PC-3 (cell line): ENCODE measurements at regions not wholly inside any gene's neighbourhood (a gene's known extent, or its start where the extent isn't known, plus 50 kb on each side); places are given as distances from the start of the nearest gene placed in this dataset.

ENCODE experiments used
- ATAC-seq: fragments of 200-7000 bp; cut with Tn5 transposase; 2 replicates; pipeline ENCODE4 v1.9.1; 2020; ENCODE audit warnings: mild to moderate bottlenecking, moderate library complexity
- BruUV-seq: library from RNA; stranded (reverse); fragments of 400-500 nt; replicated peaks from 2 replicates; lab custom pipeline; 2021; lab: Mats Ljungman, UMichigan
- CTCF ChIA-PET: fragments of 300-600 bp; sonication (Branson Sonifier 250); formaldehyde crosslinking; loops from one replicate; lab custom pipeline; 2022; ENCODE audit warnings: antibody characterized with exemption; lab: Charles Lee
- POLR2A ChIA-PET: fragments of 300-600 bp; sonication (Branson Sonifier 250); formaldehyde crosslinking; loops from one replicate; lab custom pipeline; 2022; ENCODE audit warnings: antibody characterized with exemption; ENCODE audit not compliant: unreplicated experiment; lab: Charles Lee
- DNase-seq: peaks from one replicate; pipeline ENCODE4 v3.0.0-alpha.2; 2015
- H2AFZ ChIP-seq: fragments of 300-600 bp; sonication (generic); 2 replicates; pipeline ENCODE4 v1.6.0; 2016; ENCODE audit warnings: antibody characterized with exemption, low read length
- H3F3A ChIP-seq: fragments of 300-600 bp; sonication (generic); one replicate; pipeline ENCODE4 v1.6.0; 2017; ENCODE audit warnings: antibody characterized with exemption, low read length, control low read depth, mild to moderate bottlenecking; ENCODE audit not compliant: unreplicated experiment
- H3K27ac ChIP-seq: fragments of 300-600 bp; sonication (generic); 2 replicates; pipeline ENCODE4 v1.5.1; 2016; ENCODE audit warnings: mild to moderate bottlenecking, low read length
- H3K27me3 ChIP-seq: fragments of 300-600 bp; sonication (generic); 2 replicates; pipeline ENCODE4 v1.6.1; 2016; ENCODE audit warnings: low read length, mixed read lengths
- H3K36me3 ChIP-seq: fragments of 300-600 bp; sonication (generic); 2 replicates; pipeline ENCODE4 v1.6.1; 2016; ENCODE audit warnings: low read depth, mixed run types, low read length, mixed read lengths
- H3K4me1 ChIP-seq: fragments of 300-600 bp; sonication (generic); 2 replicates; pipeline ENCODE4 v1.5.1; 2016; ENCODE audit warnings: low read length; ENCODE audit not compliant: insufficient read depth
- H3K4me2 ChIP-seq: fragments of 300-600 bp; sonication (generic); 2 replicates; pipeline ENCODE4 v1.6.0; 2016; ENCODE audit warnings: low read length
- H3K4me3 ChIP-seq: fragments of 300-600 bp; sonication (generic); 2 replicates; pipeline ENCODE4 v1.5.1; 2016; ENCODE audit warnings: mild to moderate bottlenecking, low read length, mixed read lengths
- H3K79me2 ChIP-seq: fragments of 300-600 bp; sonication (generic); 2 replicates; pipeline ENCODE4 v1.6.1; 2017; ENCODE audit warnings: low read length, mixed read lengths
- H3K9ac ChIP-seq: fragments of 300-600 bp; sonication (generic); 2 replicates; pipeline ENCODE4 v1.6.0; 2016; ENCODE audit warnings: mild to moderate bottlenecking, low read length
- H3K9me2 ChIP-seq: fragments of 300-600 bp; sonication (generic); replicated peaks from 2 replicates; pipeline ENCODE4 v1.6.1; 2016; ENCODE audit warnings: mixed run types, low read length, mixed read lengths
- H3K9me3 ChIP-seq: fragments of 300-600 bp; sonication (generic); 2 replicates; pipeline ENCODE4 v1.6.1; 2016; ENCODE audit warnings: low read length, mixed read lengths
- H4K20me1 ChIP-seq: fragments of 300-600 bp; sonication (generic); 2 replicates; pipeline ENCODE4 v1.6.1; 2016; ENCODE audit warnings: low read length, mixed read lengths
- CTCF ChIP-seq: fragments of 300-600 bp; sonication (generic); conservative IDR thresholded peaks from 2 replicates; pipeline ENCODE4 v1.5.1; 2017; ENCODE audit warnings: antibody characterized with exemption, low read depth, mild to moderate bottlenecking, low read length
- EZH2 ChIP-seq: fragments of 300-600 bp; sonication (generic); IDR thresholded peaks from one replicate; pipeline ENCODE4 v1.6.1; 2017; ENCODE audit warnings: antibody characterized with exemption, mild to moderate bottlenecking, low read length; ENCODE audit not compliant: unreplicated experiment
- EZH2phosphoT487 ChIP-seq: fragments of 300-600 bp; sonication (generic); IDR thresholded peaks from 2 replicates; pipeline ENCODE4 v1.6.1; 2018; ENCODE audit warnings: mild to moderate bottlenecking, antibody characterized with exemption, low read length, borderline replicate concordance
- intact Hi-C: fragments of 100-400 bp; cut with micrococcal nuclease; formaldehyde crosslinking; loops from 2 replicates; pipeline ENCODE4 v1.9.0; 2023

- DNase-seq (no peak), ATAC-seq (no peak)
- TF ChIP-seq CTCF (no peak), EZH2 (no peak), EZH2phosphoT487 (no peak)
- no peak overlapping the region for H3K4me3 ChIP-seq
- no peak overlapping the region for H2AFZ ChIP-seq
- ChIA-PET CTCF (interaction anchor here (0.5 kb wide), 1 partner anchor 1442 kb away, joined by 3 read pairs; no protein-coding TSS in a partner anchor), POLR2A (no interaction called here)
- H3K27ac ChIP-seq = no peak overlapping the region
- H3K9me2 ChIP-seq = no peaks in the 10 kb centered on the region
- H4K20me1 ChIP-seq = no peaks in the 10 kb centered on the region
- no peaks in the 10 kb centered on the region for H3K27me3 ChIP-seq
- no peaks in the 10 kb centered on the region for H3K36me3 ChIP-seq
- H3K4me2 ChIP-seq = no peak overlapping the region
- peaks cover 11% of the 10 kb centered on the region for H3K9me3 ChIP-seq
- H3K9ac ChIP-seq = no peak overlapping the region
- BruUV-seq = no TSS peak
- no peaks in the 10 kb centered on the region for H3K4me1 ChIP-seq
- intact Hi-C loops = no loop called here
- H3F3A ChIP-seq = no peaks in the 10 kb centered on the region
- H3K79me2 ChIP-seq = no peaks in the 10 kb centered on the region
Measured at GRCh38 chr1:163781146-163781545, 459.4 kb downstream of the NUF2 start.

DNA sequence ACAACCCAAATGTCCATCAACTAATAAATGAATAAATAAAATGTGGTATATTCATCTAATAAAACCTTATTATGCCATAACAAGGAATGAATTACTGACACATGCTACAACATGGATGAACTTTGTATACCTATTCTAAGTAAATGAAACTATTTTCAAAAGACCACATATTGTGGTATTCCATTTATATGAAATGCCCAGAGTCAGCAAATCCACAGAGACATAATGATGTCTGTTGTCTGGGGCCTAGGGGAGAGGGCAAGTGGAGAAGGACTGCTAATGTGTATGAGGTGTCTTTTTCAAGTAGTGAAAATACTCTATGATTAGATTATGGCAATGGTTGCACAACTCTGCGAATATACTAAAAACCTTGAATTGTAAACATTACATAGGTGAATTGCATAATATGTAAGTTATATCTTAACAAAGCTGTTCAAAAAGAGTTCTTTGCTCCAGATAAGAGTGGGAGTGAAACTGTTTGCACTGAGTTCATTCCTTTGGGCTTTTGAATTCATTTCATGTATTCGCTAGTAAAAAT is 464.2 kb downstream of the NUF2 start:
- CTCF ChIA-PET = no interaction called here
- POLR2A ChIA-PET = no interaction called here

More for the DNA sequence above, 464.2 kb downstream of the NUF2 start:
- Histone ChIP-seq H3K27me3 (no peaks in the 10 kb centered on the region), H3K79me2 (no peaks in the 10 kb centered on the region), H3K4me3 (no peak overlapping the region), H3K4me2 (no peak overlapping the region), H3K9me2 (no peaks in the 10 kb centered on the region), H3K4me1 (no peaks in the 10 kb centered on the region), H3K9me3 (no peaks in the 10 kb centered on the region; the same call in 1 of the 2 replicates), H3K9ac (no peak overlapping the region), H3F3A (no peaks in the 10 kb centered on the region), H3K27ac (no peak overlapping the region), H3K36me3 (no peaks in the 10 kb centered on the region), H4K20me1 (no peaks in the 10 kb centered on the region), H2AFZ (no peak overlapping the region)
- no peak for ATAC-seq
- intact Hi-C loops = no loop called here
- DNase-seq = no peak
- no TSS peak for BruUV-seq
- TF ChIP-seq EZH2phosphoT487 = no peak
- no peak for TF ChIP-seq CTCF
- no peak for TF ChIP-seq EZH2
